Panc1 (cell line): ENCODE measurements at regions not wholly inside any gene's neighbourhood (a gene's known extent, or its start where the extent isn't known, plus 50 kb on each side); places are given as distances from the start of the nearest gene placed in this dataset.

Source experiments
- ATAC-seq: fragments of 200-7000 bp; cut with Tn5 transposase; 2 replicates; pipeline ENCODE4 v1.9.1; 2020; ENCODE audit warnings: mild to moderate bottlenecking, moderate library complexity
- BruUV-seq: library from RNA; stranded (reverse); fragments of 400-500 nt; replicated peaks from 2 replicates; lab custom pipeline; 2021; lab: Mats Ljungman, UMichigan
- CTCF ChIA-PET: fragments of 300-600 bp; sonication (Branson Sonifier 250); formaldehyde crosslinking; loops from one replicate; lab custom pipeline; 2022; ENCODE audit warnings: antibody characterized with exemption; lab: Charles Lee
- POLR2A ChIA-PET: fragments of 300-600 bp; sonication (Branson Sonifier 250); formaldehyde crosslinking; loops from one replicate; lab custom pipeline; 2022; ENCODE audit warnings: antibody characterized with exemption; lab: Charles Lee
- DNase-seq: peaks from one replicate; pipeline ENCODE4 v3.0.0-alpha.2; 2010; ENCODE audit warnings: low read depth, low spot score
- H3K27ac ChIP-seq: 2 replicates; pipeline ENCODE4 v1.5.1; 2011; ENCODE audit warnings: mild to moderate bottlenecking, low read length, inconsistent platforms
- H3K27me3 ChIP-seq: fragments of 200-500 bp; sonication (Bioruptor generic); 2 replicates; pipeline ENCODE4 v1.6.0; 2014; ENCODE audit warnings: low read length, inconsistent platforms; ENCODE audit not compliant: control insufficient read depth, insufficient read depth
- H3K36me3 ChIP-seq: fragments of 200-500 bp; sonication (Bioruptor generic); 2 replicates; pipeline ENCODE4 v1.5.1; 2014; ENCODE audit warnings: inconsistent platforms, mild to moderate bottlenecking, low read length, moderate library complexity; ENCODE audit not compliant: control insufficient read depth, insufficient read depth
- H3K4me1 ChIP-seq: 2 replicates; pipeline ENCODE4 v1.5.1; 2011; ENCODE audit warnings: inconsistent platforms, mild to moderate bottlenecking, low read length, moderate library complexity; ENCODE audit not compliant: control insufficient read depth, insufficient read depth
- H3K4me3 ChIP-seq, 2 experiments: 2 replicates each; pipeline ENCODE4 v1.5.1; 2011 to 2012; ENCODE audit warnings: low read depth in 2 of 2, low read length in 2 of 2, mild to moderate bottlenecking in 2 of 2, inconsistent platforms in 1 of 2, moderate library complexity in 1 of 2
- H3K9me3 ChIP-seq: fragments of 200-500 bp; sonication (Bioruptor generic); 2 replicates; pipeline ENCODE4 v1.5.1; 2014; ENCODE audit warnings: low read depth, mild to moderate bottlenecking, inconsistent platforms, low read length, moderate library complexity; ENCODE audit not compliant: control insufficient read depth, insufficient read depth
- POLR2AphosphoS5 ChIP-seq: IDR thresholded peaks from 2 replicates; pipeline ENCODE4 v1.6.1; 2012; ENCODE audit warnings: mild to moderate bottlenecking, low read depth, low read length, moderate library complexity
- SIN3A ChIP-seq: IDR thresholded peaks from 2 replicates; pipeline ENCODE4 v1.6.1; 2012; ENCODE audit warnings: low read depth, mild to moderate bottlenecking, low read length, moderate library complexity, borderline replicate concordance; ENCODE audit not compliant: insufficient read depth
- TCF7L2 ChIP-seq: IDR thresholded peaks from 2 replicates; pipeline ENCODE4 v1.6.1; 2011; ENCODE audit warnings: mild to moderate bottlenecking, low read depth, low read length, inconsistent platforms
- in situ Hi-C: cut with HindIII; loops from 2 replicates; pipeline ENCODE4 v1.10.0; 2016; ENCODE audit warnings: low sequenced_read_pairs, low pct_unique_long_range_greater_than_20kb
- intact Hi-C: fragments of 100-400 bp; cut with micrococcal nuclease; formaldehyde crosslinking; loops from one replicate; pipeline ENCODE4 v1.10.0; 2022; ENCODE audit not compliant: unreplicated experiment
- TF ChIP-seq, protein P1 (sequence below), 2 experiments: IDR thresholded peaks; 2 replicates each; pipeline ENCODE4 v1.6.1; 2011 to 2012; ENCODE audit warnings: low read depth in 2 of 2, control low read depth in 1 of 2, low read length in 1 of 2, mild to moderate bottlenecking in 1 of 2, moderate library complexity in 1 of 2; ENCODE audit not compliant: insufficient read depth in 1 of 2
- TF ChIP-seq, protein P2 (sequence below): fragments of 450-650 bp; IDR thresholded peaks from 2 replicates; pipeline ENCODE4 v1.5.1; 2017; ENCODE audit warnings: mild to moderate bottlenecking

DNA sequence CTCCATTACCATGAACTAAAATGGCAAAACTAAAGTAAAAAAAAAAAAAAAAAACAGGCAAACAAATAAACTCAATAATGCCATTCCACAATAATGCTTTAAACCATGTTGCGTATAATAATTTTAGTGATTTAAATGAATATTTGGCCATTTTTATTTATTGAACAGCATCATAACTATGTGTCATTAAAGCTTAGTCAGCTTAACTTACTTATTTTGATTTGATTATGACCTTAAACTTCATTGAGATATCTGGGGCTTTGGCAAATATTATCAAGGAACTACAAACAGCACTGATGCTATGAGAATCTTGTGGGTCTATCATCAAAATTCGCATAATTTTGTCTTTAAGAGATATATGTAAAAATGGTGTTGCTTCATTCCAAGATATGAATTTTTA lies 1610.3 kb upstream of the NUDT12 start:
- in situ Hi-C loops = no loop called here
- CTCF ChIA-PET = no interaction called here

DNA sequence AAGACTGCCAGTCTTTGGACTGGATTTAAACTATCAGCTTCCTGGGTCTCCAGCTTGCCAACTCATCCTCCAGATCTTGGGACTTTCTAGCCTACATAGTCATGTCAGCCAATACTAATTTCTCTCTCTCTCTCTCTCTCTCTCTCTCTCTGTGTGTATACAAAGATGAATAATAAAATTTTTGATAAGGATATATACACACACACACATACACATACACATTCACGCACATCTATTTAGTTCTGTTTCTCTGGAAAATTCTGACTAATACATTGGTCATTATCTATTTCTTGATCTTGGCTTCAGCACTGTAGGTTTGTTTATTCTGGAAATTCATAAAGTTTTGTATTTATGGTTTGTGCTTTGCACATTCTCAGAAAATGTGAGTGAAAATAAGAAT lies 1606.2 kb upstream of the NUDT12 start:
- H3K4me1 ChIP-seq = no peaks in the 10 kb centered on the region
- H3K9me3 ChIP-seq = no peaks in the 10 kb centered on the region
- no peaks in the 10 kb centered on the region for H3K27me3 ChIP-seq
- BruUV-seq = no TSS peak
- DNase-seq (no peak), ATAC-seq (no peak)
- H3K36me3 ChIP-seq = no peaks in the 10 kb centered on the region
- POLR2A ChIA-PET = interaction anchor here (0.6 kb wide), 1 partner anchor 325 kb away, joined by 4 read pairs; no protein-coding TSS in a partner anchor
- in situ Hi-C loops = no loop called here
- H3K27ac ChIP-seq = no peak overlapping the region
- intact Hi-C loops = no loop called here
- H3K4me3 ChIP-seq = no peak overlapping the region
- no peak for TF ChIP-seq SIN3A
- TF ChIP-seq, protein P1, sequence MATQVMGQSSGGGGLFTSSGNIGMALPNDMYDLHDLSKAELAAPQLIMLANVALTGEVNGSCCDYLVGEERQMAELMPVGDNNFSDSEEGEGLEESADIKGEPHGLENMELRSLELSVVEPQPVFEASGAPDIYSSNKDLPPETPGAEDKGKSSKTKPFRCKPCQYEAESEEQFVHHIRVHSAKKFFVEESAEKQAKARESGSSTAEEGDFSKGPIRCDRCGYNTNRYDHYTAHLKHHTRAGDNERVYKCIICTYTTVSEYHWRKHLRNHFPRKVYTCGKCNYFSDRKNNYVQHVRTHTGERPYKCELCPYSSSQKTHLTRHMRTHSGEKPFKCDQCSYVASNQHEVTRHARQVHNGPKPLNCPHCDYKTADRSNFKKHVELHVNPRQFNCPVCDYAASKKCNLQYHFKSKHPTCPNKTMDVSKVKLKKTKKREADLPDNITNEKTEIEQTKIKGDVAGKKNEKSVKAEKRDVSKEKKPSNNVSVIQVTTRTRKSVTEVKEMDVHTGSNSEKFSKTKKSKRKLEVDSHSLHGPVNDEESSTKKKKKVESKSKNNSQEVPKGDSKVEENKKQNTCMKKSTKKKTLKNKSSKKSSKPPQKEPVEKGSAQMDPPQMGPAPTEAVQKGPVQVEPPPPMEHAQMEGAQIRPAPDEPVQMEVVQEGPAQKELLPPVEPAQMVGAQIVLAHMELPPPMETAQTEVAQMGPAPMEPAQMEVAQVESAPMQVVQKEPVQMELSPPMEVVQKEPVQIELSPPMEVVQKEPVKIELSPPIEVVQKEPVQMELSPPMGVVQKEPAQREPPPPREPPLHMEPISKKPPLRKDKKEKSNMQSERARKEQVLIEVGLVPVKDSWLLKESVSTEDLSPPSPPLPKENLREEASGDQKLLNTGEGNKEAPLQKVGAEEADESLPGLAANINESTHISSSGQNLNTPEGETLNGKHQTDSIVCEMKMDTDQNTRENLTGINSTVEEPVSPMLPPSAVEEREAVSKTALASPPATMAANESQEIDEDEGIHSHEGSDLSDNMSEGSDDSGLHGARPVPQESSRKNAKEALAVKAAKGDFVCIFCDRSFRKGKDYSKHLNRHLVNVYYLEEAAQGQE (IDR thresholded peaks at IDR 0.05; ENCODE audit: insufficient read depth in 1 of 2, low read depth in 2 of 2, low read length in 1 of 2) = no peak
- TF ChIP-seq, protein P2, sequence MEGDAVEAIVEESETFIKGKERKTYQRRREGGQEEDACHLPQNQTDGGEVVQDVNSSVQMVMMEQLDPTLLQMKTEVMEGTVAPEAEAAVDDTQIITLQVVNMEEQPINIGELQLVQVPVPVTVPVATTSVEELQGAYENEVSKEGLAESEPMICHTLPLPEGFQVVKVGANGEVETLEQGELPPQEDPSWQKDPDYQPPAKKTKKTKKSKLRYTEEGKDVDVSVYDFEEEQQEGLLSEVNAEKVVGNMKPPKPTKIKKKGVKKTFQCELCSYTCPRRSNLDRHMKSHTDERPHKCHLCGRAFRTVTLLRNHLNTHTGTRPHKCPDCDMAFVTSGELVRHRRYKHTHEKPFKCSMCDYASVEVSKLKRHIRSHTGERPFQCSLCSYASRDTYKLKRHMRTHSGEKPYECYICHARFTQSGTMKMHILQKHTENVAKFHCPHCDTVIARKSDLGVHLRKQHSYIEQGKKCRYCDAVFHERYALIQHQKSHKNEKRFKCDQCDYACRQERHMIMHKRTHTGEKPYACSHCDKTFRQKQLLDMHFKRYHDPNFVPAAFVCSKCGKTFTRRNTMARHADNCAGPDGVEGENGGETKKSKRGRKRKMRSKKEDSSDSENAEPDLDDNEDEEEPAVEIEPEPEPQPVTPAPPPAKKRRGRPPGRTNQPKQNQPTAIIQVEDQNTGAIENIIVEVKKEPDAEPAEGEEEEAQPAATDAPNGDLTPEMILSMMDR = no peak
- TF ChIP-seq TCF7L2 = no peak
- TF ChIP-seq POLR2AphosphoS5 = no peak
- CTCF ChIA-PET = no interaction called here

More for the DNA sequence above, 1610.3 kb upstream of the NUDT12 start:
- ATAC-seq = no peak
- DNase-seq = no peak
- no peaks in the 10 kb centered on the region for H3K36me3 ChIP-seq
- H3K27ac ChIP-seq = no peak overlapping the region
- POLR2A ChIA-PET = no interaction called here
- no peaks in the 10 kb centered on the region for H3K9me3 ChIP-seq
- no peaks in the 10 kb centered on the region for H3K4me1 ChIP-seq
- intact Hi-C loops = no loop called here
- no peak overlapping the region for H3K4me3 ChIP-seq
- TF ChIP-seq, protein P1 (IDR thresholded peaks at IDR 0.05; ENCODE audit: insufficient read depth in 1 of 2, low read depth in 2 of 2, low read length in 1 of 2) = no peak
- TF ChIP-seq TCF7L2 (no peak), SIN3A (no peak)
- no peaks in the 10 kb centered on the region for H3K27me3 ChIP-seq
- no TSS peak for BruUV-seq
